Body of pancreas (tissue), 4 donors: ENCODE measurements at regions not wholly inside any gene's neighbourhood (a gene's known extent, or its start where the extent isn't known, plus 50 kb on each side); places are given as distances from the start of the nearest gene placed in this dataset.

ENCODE experiments used
- CTCF ChIP-seq, 7 experiments: fragments of 450-650 bp in 4 of 7; fragments of 200-600 bp in 3 of 7; sonication (generic) in 3 of 7; IDR thresholded peaks; one replicate each; pipeline ENCODE4 v1.5.1; 2016 to 2019; ENCODE audit warnings: antibody characterized with exemption in 7 of 7
- POLR2A ChIP-seq, 3 donors: fragments of 450-650 bp; IDR thresholded peaks; one replicate each; pipeline ENCODE4 v1.6.1; 2016; ENCODE audit warnings: antibody characterized with exemption in 3 of 3, mild to moderate bottlenecking in 2 of 3

- no peak for TF ChIP-seq CTCF (IDR thresholded peaks at IDR 0.05)
- TF ChIP-seq POLR2A (IDR thresholded peaks at IDR 0.05): no peak
Measured at GRCh38 chr19:29283366-29283765, 70.4 kb upstream of the UQCRFS1 start.
